ENCODE measurements at regions not wholly inside any gene's neighbourhood (a gene's known extent, or its start where the extent isn't known, plus 50 kb on each side); places are given as distances from the start of the nearest gene placed in this dataset.

DNA sequence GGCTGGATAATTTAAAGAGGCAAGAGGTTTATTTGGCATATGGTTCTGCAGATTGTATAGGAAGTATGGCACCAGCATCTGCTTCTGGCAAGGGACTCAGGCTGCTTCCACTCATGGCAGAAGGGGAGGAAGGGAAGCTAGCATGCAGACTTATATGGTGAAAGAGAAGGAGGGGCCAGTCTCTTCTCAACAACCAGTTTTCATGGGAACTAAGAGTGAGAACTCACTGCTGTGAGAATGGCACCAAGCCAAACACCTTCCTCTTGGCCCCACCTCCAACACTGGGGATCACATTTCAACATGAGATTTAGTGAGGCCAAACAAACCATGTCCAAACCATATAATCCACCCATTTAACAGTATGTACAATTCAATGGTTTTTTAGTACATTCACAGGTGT lies 113.3 kb upstream of the SHB start:
- Histone ChIP-seq H3K79me2 (ENCODE audit: insufficient read depth, low read length) (no peaks in the 10 kb centered on the region), H3K9me2 (replicated peaks; ENCODE audit: low read depth, low read length) (no peaks in the 10 kb centered on the region), H3K36me3 (ENCODE audit: insufficient read depth, low read length) (no peaks in the 10 kb centered on the region), H3K9me3 (ENCODE audit: insufficient read depth, low read depth, low read length) (no peaks in the 10 kb centered on the region), H3K4me3 (ENCODE audit: low read length, poor library complexity, severe bottlenecking) (no peak overlapping the region), H2AFZ (ENCODE audit: low read length) (no peak overlapping the region), H3K4me2 (ENCODE audit: low read depth, low read length, poor library complexity, severe bottlenecking) (no peak overlapping the region), H3K9ac (ENCODE audit: low read depth, low read length, poor library complexity, severe bottlenecking) (no peak overlapping the region), H3K4me1 (ENCODE audit: insufficient read depth, low read length, poor library complexity, severe bottlenecking) (peaks cover 44% of the 10 kb centered on the region), H3F3A (ENCODE audit: low read depth) (peaks cover 6% of the 10 kb centered on the region; the same call in 1 of the 2 replicates), H3K27me3 (ENCODE audit: insufficient read depth, low read length, poor library complexity, severe bottlenecking) (no peaks in the 10 kb centered on the region), H4K20me1 (ENCODE audit: insufficient read depth, low read length, poor library complexity, severe bottlenecking) (no peaks in the 10 kb centered on the region)
- TF ChIP-seq, protein P1, sequence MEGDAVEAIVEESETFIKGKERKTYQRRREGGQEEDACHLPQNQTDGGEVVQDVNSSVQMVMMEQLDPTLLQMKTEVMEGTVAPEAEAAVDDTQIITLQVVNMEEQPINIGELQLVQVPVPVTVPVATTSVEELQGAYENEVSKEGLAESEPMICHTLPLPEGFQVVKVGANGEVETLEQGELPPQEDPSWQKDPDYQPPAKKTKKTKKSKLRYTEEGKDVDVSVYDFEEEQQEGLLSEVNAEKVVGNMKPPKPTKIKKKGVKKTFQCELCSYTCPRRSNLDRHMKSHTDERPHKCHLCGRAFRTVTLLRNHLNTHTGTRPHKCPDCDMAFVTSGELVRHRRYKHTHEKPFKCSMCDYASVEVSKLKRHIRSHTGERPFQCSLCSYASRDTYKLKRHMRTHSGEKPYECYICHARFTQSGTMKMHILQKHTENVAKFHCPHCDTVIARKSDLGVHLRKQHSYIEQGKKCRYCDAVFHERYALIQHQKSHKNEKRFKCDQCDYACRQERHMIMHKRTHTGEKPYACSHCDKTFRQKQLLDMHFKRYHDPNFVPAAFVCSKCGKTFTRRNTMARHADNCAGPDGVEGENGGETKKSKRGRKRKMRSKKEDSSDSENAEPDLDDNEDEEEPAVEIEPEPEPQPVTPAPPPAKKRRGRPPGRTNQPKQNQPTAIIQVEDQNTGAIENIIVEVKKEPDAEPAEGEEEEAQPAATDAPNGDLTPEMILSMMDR (conservative IDR thresholded peaks at IDR 0.05; ENCODE audit: low read length): no peak
- no peak for TF ChIP-seq EZH2phosphoT487 (IDR thresholded peaks at IDR 0.05; ENCODE audit: borderline replicate concordance)

DNA sequence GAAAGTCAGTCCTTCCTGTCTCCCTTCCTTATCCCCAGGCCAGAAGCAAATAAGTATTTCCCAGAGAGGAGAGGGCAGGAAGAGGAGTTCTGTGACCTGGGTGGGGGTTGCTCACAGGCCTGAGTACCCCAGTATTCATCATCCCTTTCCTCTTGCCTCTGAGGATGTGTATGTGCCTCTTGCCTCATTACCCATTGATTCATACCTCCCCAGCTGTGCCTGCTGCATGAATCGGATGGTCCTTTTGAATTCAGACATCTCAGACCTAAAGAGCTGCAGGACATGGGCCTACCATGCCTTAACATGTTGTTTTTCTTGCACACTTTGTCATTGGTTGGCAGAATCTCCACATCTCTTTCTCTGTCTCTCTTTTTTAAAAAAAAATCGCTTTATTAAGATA lies 112.8 kb upstream of the SHB start:
- no peaks in the 10 kb centered on the region for H3K9me3 ChIP-seq (ENCODE audit: insufficient read depth, low read depth, low read length)
- TF ChIP-seq, protein P1 (conservative IDR thresholded peaks at IDR 0.05; ENCODE audit: low read length): no peak
- no peak for TF ChIP-seq EZH2phosphoT487 (IDR thresholded peaks at IDR 0.05; ENCODE audit: borderline replicate concordance)
- H3K4me2 ChIP-seq (ENCODE audit: low read depth, low read length, poor library complexity, severe bottlenecking): no peak overlapping the region
- H4K20me1 ChIP-seq (ENCODE audit: insufficient read depth, low read length, poor library complexity, severe bottlenecking): no peaks in the 10 kb centered on the region
- 0 out of 2 replicates have a peak overlapping the region, but pooled peaks have one; percentile 15 for H2AFZ ChIP-seq (ENCODE audit: low read length)
- H3K9ac ChIP-seq (ENCODE audit: low read depth, low read length, poor library complexity, severe bottlenecking): no peak overlapping the region
- no peaks in the 10 kb centered on the region for H3K79me2 ChIP-seq (ENCODE audit: insufficient read depth, low read length)
- H3K9me2 ChIP-seq (replicated peaks; ENCODE audit: low read depth, low read length): no peaks in the 10 kb centered on the region
- H3K36me3 ChIP-seq (ENCODE audit: insufficient read depth, low read length): no peaks in the 10 kb centered on the region
- no peaks in the 10 kb centered on the region for H3K27me3 ChIP-seq (ENCODE audit: insufficient read depth, low read length, poor library complexity, severe bottlenecking)
- peaks cover 6% of the 10 kb centered on the region; the same call in 1 of the 2 replicates for H3F3A ChIP-seq (ENCODE audit: low read depth)
- H3K4me3 ChIP-seq (ENCODE audit: low read length, poor library complexity, severe bottlenecking): no peak overlapping the region
- peaks cover 44% of the 10 kb centered on the region for H3K4me1 ChIP-seq (ENCODE audit: insufficient read depth, low read length, poor library complexity, severe bottlenecking)

DNA sequence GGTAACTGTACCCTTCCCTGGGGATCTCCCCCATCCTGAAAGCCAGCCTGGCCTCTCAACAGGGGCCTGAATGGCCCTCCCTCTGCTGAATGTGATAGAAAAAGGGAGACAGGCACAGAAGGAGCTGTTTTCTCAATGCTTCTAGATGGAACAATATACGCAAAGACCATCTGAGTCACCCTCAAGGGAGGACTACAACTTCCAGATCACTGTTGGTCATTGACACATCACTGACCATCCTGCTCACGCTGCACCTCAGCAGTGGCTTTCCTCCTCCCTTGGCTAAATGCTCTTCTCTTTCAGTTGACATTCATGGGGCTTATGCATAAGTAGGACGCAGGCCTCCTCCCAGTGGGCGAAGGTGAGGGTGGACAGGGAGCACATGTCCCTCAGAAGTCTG lies 112.2 kb upstream of the SHB start:
- no peaks in the 10 kb centered on the region for H3K27me3 ChIP-seq (ENCODE audit: insufficient read depth, low read length, poor library complexity, severe bottlenecking)
- peaks cover 48% of the 10 kb centered on the region for H3K4me1 ChIP-seq (ENCODE audit: insufficient read depth, low read length, poor library complexity, severe bottlenecking)
- no peak overlapping the region for H3K4me3 ChIP-seq (ENCODE audit: low read length, poor library complexity, severe bottlenecking)
- no peak for TF ChIP-seq EZH2phosphoT487 (IDR thresholded peaks at IDR 0.05; ENCODE audit: borderline replicate concordance)
- TF ChIP-seq, protein P1 (conservative IDR thresholded peaks at IDR 0.05; ENCODE audit: low read length): no peak
- H3K79me2 ChIP-seq (ENCODE audit: insufficient read depth, low read length): no peaks in the 10 kb centered on the region
- peaks cover 6% of the 10 kb centered on the region; the same call in 1 of the 2 replicates for H3F3A ChIP-seq (ENCODE audit: low read depth)
- H4K20me1 ChIP-seq (ENCODE audit: insufficient read depth, low read length, poor library complexity, severe bottlenecking): no peaks in the 10 kb centered on the region
- H2AFZ ChIP-seq (ENCODE audit: low read length): 0 out of 2 replicates have a peak overlapping the region, but pooled peaks have one; percentile 15
- H3K36me3 ChIP-seq (ENCODE audit: insufficient read depth, low read length): no peaks in the 10 kb centered on the region
- no peaks in the 10 kb centered on the region for H3K9me3 ChIP-seq (ENCODE audit: insufficient read depth, low read depth, low read length)
- no peaks in the 10 kb centered on the region for H3K9me2 ChIP-seq (replicated peaks; ENCODE audit: low read depth, low read length)
- no peak overlapping the region for H3K4me2 ChIP-seq (ENCODE audit: low read depth, low read length, poor library complexity, severe bottlenecking)
- no peak overlapping the region for H3K9ac ChIP-seq (ENCODE audit: low read depth, low read length, poor library complexity, severe bottlenecking)

Data from Loucy (cell line).